HG02642 (cell line): ENCODE measurements at regions not wholly inside any gene's neighbourhood (a gene's known extent, or its start where the extent isn't known, plus 50 kb on each side); places are given as distances from the start of the nearest gene placed in this dataset.
"Not testable (repeated sequence)": the region's sequence is repeated elsewhere in the genome, so short reads cannot be mapped to it uniquely, and the experiment has no call there.

Source experiments
- ATAC-seq: cut with Tn5 transposase; IDR thresholded peaks from one replicate; pipeline ENCODE4 v1.9.1; 2021; ENCODE audit warnings: mild to moderate bottlenecking; ENCODE audit not compliant: unreplicated experiment, poor library complexity

DNA sequence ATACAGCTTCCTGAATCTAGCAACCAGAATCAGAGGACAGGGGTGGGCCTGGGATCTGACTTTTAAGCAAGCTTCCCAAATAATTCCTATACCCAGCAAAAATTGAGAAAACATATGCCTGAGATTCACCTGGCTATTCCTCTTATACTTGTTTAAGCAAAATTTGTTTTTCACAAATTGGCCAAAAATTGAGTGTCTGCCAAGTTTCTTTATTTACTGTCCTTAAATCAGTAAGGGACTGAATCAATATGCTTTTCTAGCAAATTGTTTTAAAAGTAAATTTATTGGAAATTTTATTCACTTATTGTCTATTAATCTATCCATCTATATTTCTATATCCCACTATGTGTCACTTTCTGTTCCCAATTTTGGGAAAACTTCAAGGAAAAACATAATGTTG is 337.0 kb upstream of the ZNF804A start:
- no peak for ATAC-seq

DNA sequence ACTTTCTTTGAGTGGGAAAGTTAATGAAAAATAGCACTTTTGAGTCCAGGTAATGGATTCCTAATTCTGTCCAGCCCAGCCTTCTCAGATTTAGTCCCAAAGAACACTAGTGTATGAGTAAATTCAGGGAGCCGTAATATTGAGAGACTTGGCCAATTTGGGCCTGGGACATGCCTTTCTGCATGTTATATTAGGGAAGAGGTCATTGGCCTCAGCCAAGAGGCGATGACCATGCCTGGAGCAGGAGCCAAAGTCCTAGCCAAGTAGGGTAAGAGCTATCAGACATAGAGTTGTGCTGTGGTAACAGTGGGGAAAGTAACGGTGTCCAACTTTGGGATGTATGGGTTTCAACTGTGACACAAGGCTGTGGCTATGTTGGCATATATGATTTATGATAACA is 336.5 kb upstream of the ZNF804A start:
- no peak for ATAC-seq

DNA sequence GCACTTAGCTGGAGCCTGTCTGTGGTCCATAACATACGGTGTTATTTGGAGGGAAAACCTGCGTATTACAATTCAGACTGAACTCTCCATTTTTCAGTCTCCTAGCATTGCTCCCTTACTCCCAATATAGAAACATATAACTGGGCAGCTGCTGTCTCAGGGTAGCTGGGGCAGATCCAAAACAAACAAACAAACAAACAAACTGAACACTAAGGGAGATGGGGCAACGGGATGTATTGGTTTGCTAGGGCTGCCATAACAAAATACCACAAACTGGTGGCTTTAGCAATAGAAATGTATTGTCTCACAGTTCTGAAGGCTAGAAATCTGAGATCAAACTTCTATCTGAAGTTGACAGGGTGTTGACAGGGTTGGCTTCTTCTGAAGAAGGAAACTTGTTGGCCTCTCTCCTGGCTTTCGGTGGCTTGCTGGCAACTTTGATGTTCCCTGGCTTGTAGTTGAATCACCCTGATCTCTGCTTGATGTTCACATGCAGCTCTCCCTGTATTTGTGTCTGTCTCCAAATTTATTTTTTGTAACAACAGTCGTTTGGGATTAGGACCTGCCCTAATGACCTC is 329.3 kb upstream of the ZNF804A start:
- ATAC-seq = no peak

GRCh38 chr2:184270660-184271059 is 327.7 kb upstream of the ZNF804A start:
- ATAC-seq = no peak

GRCh38 chr2:184272056-184272455 is 326.3 kb upstream of the ZNF804A start:
- no peak for ATAC-seq

DNA sequence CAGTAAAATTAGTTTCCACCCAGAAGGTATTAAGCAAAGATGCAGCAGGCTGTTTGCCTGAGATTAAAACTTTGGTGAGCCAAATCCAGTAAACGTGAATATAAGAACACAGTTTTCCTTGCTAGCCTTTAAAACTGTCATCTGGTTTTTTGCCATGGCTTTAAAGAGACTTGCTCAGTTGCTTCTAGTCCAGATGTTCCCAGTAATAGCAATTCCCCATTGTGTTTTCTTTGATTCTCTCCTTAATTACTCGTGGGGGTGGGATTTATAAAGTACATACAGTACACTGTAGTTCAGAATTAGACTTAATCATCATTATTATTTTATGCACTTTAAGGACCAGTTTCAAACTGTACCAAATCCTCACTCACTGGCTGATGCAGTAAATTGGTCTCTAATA is 303.5 kb upstream of the ZNF804A start:
- no peak for ATAC-seq

GRCh38 chr2:184297085-184297484 is 301.2 kb upstream of the ZNF804A start:
- ATAC-seq = no peak

GRCh38 chr2:184302506-184302905 is 295.8 kb upstream of the ZNF804A start:
- ATAC-seq = no peak

DNA sequence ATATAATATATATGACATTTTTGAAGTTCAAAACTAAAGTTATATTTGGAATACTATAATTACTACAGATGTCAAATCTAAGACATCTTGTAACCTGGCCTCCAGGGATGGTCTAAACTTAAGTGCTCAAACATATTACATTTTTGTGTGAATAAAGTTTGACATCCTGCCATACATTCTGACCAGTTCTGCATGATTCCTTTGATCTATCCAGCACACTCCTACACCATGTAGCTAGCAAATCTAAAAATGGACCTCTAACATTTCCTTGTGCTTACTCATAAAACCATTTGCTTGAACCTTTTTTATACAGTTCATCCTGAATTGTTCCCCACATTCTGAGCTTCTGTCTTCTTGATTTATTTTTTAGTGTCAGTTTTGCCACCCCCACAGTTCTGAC is 294.3 kb upstream of the ZNF804A start:
- no peak for ATAC-seq

GRCh38 chr2:184305105-184305504 is 293.2 kb upstream of the ZNF804A start:
- no peak for ATAC-seq

DNA sequence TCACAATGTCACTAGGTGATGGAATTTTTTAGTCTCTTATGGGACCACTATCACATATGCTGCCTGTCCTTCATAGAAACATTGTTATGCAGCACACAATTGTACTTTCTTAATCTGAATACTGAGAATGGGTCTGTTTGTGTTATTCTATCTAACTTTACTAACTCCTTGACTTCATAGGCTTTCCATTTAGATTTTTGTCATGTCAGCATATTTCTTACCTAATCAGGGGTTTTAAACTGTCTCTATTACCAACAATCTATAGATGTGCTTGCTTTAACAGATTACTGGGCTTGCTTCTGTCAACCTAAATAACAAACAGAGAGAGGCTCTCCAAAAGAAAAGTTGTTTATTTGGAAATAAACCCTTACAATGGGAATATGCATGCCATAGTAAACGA is 289.6 kb upstream of the ZNF804A start:
- ATAC-seq = no peak

GRCh38 chr2:184312970-184313369 is 285.4 kb upstream of the ZNF804A start:
- no peak for ATAC-seq

- ATAC-seq = no peak
These were observed 283.5 kb upstream of the ZNF804A start for GRCh38 chr2:184314829-184315228.

- ATAC-seq = no peak
These were observed 281.4 kb upstream of the ZNF804A start for GRCh38 chr2:184316921-184317320.

- no peak for ATAC-seq
These were observed 275.7 kb upstream of the ZNF804A start for GRCh38 chr2:184322615-184323014.

GRCh38 chr2:184326066-184326465 is 272.3 kb upstream of the ZNF804A start:
- no peak for ATAC-seq

GRCh38 chr2:184327805-184328204 is 270.5 kb upstream of the ZNF804A start:
- ATAC-seq = not testable (repeated sequence)

GRCh38 chr2:184330561-184330960 is 267.8 kb upstream of the ZNF804A start:
- ATAC-seq = not testable (repeated sequence)

GRCh38 chr2:184336688-184337087 is 261.6 kb upstream of the ZNF804A start:
- no peak for ATAC-seq

DNA sequence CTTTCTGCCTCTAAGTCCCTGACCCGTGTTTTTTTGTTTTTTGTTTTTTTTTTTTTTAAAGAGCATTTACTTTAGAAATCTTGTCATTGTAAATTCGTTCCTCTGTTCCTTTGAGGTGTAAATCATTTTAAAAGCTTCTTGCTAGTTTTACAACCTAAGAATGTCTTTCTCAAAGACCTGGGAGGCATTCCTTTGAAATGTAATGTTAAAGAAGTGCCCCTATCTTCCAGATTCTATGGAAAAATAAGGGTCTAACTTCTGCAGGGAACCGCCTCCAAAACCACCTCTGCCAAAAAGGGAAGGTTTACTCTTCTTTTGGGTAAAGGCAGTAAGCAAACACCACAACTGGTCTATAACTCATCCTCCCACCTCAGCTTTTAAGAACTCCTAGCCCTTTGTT is 259.6 kb upstream of the ZNF804A start:
- no peak for ATAC-seq

DNA sequence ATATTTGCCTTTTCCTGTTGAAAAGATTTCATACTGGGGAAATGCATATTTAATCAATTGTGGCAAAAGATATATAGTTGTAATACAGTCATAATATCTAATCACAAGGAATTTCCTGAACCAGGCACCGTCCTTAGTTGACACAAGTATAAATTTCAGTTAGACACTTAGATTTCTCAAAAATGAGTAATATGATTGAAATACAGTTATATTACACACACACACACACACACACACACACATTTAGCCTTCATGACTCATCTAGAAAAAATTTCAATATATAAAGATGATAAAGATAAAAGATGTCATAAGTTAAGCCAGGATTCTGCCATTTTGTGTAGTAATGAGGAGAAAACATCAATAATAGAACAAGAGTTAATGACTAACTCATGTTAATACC is 258.4 kb upstream of the ZNF804A start:
- ATAC-seq = no peak

DNA sequence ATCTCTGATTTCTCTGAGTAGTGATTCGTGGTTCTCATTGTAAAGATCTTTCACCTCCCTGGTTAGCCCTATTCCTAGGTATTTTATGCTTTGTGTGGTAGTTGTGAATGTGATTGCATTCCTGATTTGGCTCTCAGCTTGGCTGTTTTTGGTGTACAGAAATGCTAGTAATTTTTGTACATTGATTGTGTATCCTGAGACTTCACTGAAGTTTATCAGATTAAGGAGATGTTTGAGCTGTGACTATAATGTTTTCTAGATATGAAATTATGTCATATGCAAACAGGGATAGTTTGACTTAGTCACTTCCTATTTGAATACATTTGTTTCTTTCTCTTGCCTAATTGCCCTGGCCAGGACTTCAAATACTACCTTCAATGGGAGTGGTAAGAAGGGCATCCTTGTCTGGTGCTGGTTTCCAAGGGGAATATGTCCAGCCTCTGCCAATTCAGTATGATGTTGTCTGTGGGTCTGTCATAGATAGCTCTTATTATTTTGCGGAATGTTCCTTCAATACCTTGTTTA is 251.9 kb upstream of the ZNF804A start:
- no peak for ATAC-seq

DNA sequence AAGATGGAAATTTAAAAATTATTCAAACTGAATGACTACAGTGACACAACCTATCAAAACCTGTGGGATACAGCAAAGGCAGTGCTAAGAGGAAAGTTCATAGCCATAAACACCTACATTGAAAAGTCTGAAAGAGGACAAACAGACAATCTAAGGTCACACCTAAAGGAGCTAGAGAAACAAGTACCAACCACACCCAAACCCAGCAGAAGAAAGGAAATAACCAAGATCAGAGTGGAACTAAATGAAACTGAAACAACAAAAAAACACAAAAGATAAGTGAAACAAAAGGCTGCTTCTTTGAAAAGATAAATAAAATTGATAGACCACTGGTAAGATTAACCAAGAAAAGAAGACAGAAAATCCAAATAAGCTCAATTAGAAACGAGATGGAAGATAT is 247.2 kb upstream of the ZNF804A start:
- ATAC-seq = no peak
